ENCODE measurements at regions not wholly inside any gene's neighbourhood (a gene's known extent, or its start where the extent isn't known, plus 50 kb on each side); places are given as distances from the start of the nearest gene placed in this dataset.

DNA sequence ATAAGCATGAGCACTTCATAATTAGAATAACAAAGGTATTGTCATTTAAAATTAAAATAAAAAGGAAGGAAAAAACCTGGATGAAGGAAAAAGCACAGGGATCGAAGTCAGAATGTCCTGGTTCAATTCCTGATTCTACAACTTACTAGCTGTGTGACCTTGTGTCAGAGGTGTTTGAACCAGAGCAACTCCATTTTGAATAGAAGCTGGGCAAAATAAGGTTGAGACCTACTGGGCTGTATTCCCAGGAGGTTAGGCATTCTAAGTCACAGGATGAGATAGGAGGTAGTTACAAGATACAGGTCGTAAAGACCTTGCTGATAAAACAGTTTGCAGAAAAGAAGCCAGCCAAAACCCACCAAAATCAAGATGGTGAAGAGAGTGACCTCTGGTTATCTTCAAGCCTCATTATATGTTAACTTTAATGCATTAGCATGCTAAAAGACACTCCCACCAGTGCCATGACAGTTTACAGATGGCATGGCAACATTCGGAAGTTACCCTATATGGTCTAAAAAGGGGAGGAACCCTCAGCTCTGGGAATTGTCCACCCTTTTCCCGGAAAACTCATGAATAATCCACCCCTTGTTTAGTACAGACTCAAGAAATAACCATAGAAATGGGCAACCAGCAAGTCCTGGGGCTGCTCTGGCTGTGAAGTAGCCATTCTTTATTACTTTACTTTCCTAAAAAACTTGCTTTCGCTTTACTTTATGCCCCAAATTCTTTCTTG, 412.7 kb downstream of the PIK3R1 start:
- TF ChIP-seq, protein P1, sequence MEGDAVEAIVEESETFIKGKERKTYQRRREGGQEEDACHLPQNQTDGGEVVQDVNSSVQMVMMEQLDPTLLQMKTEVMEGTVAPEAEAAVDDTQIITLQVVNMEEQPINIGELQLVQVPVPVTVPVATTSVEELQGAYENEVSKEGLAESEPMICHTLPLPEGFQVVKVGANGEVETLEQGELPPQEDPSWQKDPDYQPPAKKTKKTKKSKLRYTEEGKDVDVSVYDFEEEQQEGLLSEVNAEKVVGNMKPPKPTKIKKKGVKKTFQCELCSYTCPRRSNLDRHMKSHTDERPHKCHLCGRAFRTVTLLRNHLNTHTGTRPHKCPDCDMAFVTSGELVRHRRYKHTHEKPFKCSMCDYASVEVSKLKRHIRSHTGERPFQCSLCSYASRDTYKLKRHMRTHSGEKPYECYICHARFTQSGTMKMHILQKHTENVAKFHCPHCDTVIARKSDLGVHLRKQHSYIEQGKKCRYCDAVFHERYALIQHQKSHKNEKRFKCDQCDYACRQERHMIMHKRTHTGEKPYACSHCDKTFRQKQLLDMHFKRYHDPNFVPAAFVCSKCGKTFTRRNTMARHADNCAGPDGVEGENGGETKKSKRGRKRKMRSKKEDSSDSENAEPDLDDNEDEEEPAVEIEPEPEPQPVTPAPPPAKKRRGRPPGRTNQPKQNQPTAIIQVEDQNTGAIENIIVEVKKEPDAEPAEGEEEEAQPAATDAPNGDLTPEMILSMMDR (IDR thresholded peaks at IDR 0.05) = no peak
- no peak for TF ChIP-seq POLR2A (IDR thresholded peaks at IDR 0.05)

Measured in gastroesophageal sphincter (tissue), 3 donors.